GM12892 (cell line): ENCODE measurements at regions not wholly inside any gene's neighbourhood (a gene's known extent, or its start where the extent isn't known, plus 50 kb on each side); places are given as distances from the start of the nearest gene placed in this dataset.

Experiments used
- POLR2A ChIP-seq: IDR thresholded peaks from 2 replicates; pipeline ENCODE4 v1.6.1; 2011; ENCODE audit warnings: low read depth, low read length, control low read depth
- POLR2AphosphoS5 ChIP-seq: IDR thresholded peaks from 2 replicates; pipeline ENCODE4 v1.6.1; 2011; ENCODE audit warnings: low read depth, low read length, control low read depth

DNA sequence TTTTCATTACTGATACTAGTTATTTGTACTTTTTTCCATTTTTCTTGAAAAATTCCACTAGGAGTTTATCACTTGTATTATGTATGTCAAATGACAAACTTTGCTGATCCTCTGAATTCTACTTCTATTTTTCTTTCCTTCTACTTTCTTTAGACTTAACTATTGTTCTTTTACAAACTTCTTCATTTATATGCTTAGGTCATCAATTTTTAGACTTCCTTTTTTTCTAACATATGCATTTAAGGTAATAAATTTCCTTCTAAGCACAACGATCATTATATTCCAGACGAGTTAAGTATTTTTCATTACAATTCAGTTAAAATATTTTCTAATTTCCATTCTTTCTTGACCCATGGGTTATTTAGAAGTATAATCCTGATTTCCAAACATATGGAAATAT lies 240.8 kb downstream of the NHLRC3 start:
- TF ChIP-seq POLR2AphosphoS5, result no peak
- no peak for TF ChIP-seq POLR2A
